GM12878 (cell line): ENCODE measurements at regions not wholly inside any gene's neighbourhood (a gene's known extent, or its start where the extent isn't known, plus 50 kb on each side); places are given as distances from the start of the nearest gene placed in this dataset.

Source experiments
- EZH2 ChIP-seq: IDR thresholded peaks from 2 replicates; pipeline ENCODE4 v1.6.1; 2012; ENCODE audit warnings: low read depth, mild to moderate bottlenecking, control low read depth, inconsistent platforms, low read length, borderline replicate concordance; ENCODE audit not compliant: control insufficient read depth
- FOS ChIP-seq: IDR thresholded peaks from 3 replicates; pipeline ENCODE4 v1.6.1; 2011; ENCODE audit warnings: borderline replicate concordance; ENCODE audit not compliant: insufficient read length; ENCODE audit errors: extremely low read depth
- FOXM1 ChIP-seq: IDR thresholded peaks from 2 replicates; pipeline ENCODE4 v1.6.1; 2012; ENCODE audit warnings: low read depth, mild to moderate bottlenecking, inconsistent platforms, low read length, moderate library complexity
- POLR2A ChIP-seq: IDR thresholded peaks from 2 replicates; pipeline ENCODE4 v1.6.1; 2011; ENCODE audit warnings: low read depth, mild to moderate bottlenecking, low read length
- POLR2AphosphoS5 ChIP-seq: IDR thresholded peaks from 2 replicates; pipeline ENCODE4 v1.6.1; 2011; ENCODE audit warnings: mild to moderate bottlenecking, low read length, inconsistent platforms
- RFX5 ChIP-seq: IDR thresholded peaks from 2 replicates; pipeline ENCODE4 v1.6.1; 2011; ENCODE audit warnings: low read depth, low read length, improper control_type of control experiment
- SRF ChIP-seq, 2 experiments: IDR thresholded peaks; 2 replicates each; pipeline ENCODE4 v1.6.1; 2011; ENCODE audit warnings: low read depth in 2 of 2, low read length in 2 of 2, mild to moderate bottlenecking in 1 of 2, moderate library complexity in 1 of 2
- TF ChIP-seq, protein P1 (sequence below): fragments of 450-650 bp; formaldehyde crosslinking; IDR thresholded peaks from 2 replicates; pipeline ENCODE4 v1.4.0; 2022; ENCODE audit warnings: mild to moderate bottlenecking, moderate library complexity
- TF ChIP-seq, protein P2 (sequence below): fragments of 450-650 bp; IDR thresholded peaks from 2 replicates; pipeline ENCODE4 v1.6.1; 2017; ENCODE audit warnings: mild to moderate bottlenecking, moderate library complexity
- TF ChIP-seq, protein P3 (sequence below), 3 experiments: IDR thresholded peaks in 2 of 3; conservative IDR thresholded peaks in 1 of 3; 2 replicates each; pipeline ENCODE4 v1.5.1; 2011; ENCODE audit warnings: low read depth in 3 of 3, low read length in 3 of 3, mild to moderate bottlenecking in 3 of 3, control low read depth in 2 of 3, moderate library complexity in 2 of 3, inconsistent platforms in 1 of 3, mixed read lengths in 1 of 3; ENCODE audit not compliant: control insufficient read depth in 2 of 3, insufficient read depth in 1 of 3; ENCODE audit errors: extremely low read depth in 1 of 3
- TF ChIP-seq, protein P4 (sequence below): IDR thresholded peaks from 2 replicates; pipeline ENCODE4 v1.6.1; 2011; ENCODE audit warnings: low read depth, low read length, improper control_type of control experiment, borderline replicate concordance

DNA sequence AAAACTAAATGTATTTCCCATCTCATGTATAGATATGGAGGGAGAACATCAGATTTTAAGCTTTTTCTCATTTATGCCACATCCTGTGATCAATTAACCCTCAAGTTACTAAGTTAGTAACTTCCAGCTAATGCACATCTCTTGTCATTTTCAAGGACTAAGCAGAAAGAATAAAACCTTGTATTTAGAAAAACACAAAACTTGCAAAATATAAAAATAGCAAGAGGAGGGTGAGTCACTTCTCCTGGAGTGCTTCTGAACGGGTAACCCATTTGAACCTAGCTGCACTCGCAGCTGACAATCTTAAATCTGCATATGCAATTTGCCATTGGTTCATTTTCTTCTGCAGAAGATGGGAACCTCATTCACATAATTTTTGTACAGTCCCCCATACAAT lies 500.5 kb downstream of the SETD4 start:
- TF ChIP-seq FOS (no peak), SRF (IDR thresholded peaks at IDR 0.05; ENCODE audit: low read depth in 2 of 2, low read length in 2 of 2) (no peak), FOXM1 (no peak), RFX5 (no peak), EZH2 (no peak), POLR2AphosphoS5 (no peak), POLR2A (no peak)
- TF ChIP-seq, protein P1, sequence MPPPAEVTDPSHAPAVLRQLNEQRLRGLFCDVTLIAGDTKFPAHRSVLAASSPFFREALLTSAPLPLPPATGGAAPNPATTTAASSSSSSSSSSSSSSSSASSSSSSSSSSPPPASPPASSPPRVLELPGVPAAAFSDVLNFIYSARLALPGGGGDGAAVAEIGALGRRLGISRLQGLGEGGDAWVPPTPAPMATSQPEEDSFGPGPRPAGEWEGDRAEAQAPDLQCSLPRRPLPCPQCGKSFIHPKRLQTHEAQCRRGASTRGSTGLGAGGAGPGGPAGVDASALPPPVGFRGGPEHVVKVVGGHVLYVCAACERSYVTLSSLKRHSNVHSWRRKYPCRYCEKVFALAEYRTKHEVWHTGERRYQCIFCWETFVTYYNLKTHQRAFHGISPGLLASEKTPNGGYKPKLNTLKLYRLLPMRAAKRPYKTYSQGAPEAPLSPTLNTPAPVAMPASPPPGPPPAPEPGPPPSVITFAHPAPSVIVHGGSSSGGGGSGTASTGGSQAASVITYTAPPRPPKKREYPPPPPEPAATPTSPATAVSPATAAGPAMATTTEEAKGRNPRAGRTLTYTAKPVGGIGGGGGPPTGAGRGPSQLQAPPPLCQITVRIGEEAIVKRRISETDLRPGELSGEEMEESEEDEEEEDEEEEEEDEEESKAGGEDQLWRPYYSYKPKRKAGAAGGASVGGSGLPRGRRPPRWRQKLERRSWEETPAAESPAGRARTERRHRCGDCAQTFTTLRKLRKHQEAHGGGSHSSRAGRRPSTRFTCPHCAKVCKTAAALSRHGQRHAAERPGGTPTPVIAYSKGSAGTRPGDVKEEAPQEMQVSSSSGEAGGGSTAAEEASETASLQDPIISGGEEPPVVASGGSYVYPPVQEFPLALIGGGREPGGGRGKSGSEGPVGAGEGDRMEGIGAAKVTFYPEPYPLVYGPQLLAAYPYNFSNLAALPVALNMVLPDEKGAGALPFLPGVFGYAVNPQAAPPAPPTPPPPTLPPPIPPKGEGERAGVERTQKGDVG (CRISPR knock-in tag): no peak
- TF ChIP-seq, protein P2, sequence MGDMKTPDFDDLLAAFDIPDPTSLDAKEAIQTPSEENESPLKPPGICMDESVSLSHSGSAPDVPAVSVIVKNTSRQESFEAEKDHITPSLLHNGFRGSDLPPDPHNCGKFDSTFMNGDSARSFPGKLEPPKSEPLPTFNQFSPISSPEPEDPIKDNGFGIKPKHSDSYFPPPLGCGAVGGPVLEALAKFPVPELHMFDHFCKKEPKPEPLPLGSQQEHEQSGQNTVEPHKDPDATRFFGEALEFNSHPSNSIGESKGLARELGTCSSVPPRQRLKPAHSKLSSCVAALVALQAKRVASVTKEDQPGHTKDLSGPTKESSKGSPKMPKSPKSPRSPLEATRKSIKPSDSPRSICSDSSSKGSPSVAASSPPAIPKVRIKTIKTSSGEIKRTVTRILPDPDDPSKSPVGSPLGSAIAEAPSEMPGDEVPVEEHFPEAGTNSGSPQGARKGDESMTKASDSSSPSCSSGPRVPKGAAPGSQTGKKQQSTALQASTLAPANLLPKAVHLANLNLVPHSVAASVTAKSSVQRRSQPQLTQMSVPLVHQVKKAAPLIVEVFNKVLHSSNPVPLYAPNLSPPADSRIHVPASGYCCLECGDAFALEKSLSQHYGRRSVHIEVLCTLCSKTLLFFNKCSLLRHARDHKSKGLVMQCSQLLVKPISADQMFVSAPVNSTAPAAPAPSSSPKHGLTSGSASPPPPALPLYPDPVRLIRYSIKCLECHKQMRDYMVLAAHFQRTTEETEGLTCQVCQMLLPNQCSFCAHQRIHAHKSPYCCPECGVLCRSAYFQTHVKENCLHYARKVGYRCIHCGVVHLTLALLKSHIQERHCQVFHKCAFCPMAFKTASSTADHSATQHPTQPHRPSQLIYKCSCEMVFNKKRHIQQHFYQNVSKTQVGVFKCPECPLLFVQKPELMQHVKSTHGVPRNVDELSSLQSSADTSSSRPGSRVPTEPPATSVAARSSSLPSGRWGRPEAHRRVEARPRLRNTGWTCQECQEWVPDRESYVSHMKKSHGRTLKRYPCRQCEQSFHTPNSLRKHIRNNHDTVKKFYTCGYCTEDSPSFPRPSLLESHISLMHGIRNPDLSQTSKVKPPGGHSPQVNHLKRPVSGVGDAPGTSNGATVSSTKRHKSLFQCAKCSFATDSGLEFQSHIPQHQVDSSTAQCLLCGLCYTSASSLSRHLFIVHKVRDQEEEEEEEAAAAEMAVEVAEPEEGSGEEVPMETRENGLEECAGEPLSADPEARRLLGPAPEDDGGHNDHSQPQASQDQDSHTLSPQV: no peak
- TF ChIP-seq, protein P3, sequence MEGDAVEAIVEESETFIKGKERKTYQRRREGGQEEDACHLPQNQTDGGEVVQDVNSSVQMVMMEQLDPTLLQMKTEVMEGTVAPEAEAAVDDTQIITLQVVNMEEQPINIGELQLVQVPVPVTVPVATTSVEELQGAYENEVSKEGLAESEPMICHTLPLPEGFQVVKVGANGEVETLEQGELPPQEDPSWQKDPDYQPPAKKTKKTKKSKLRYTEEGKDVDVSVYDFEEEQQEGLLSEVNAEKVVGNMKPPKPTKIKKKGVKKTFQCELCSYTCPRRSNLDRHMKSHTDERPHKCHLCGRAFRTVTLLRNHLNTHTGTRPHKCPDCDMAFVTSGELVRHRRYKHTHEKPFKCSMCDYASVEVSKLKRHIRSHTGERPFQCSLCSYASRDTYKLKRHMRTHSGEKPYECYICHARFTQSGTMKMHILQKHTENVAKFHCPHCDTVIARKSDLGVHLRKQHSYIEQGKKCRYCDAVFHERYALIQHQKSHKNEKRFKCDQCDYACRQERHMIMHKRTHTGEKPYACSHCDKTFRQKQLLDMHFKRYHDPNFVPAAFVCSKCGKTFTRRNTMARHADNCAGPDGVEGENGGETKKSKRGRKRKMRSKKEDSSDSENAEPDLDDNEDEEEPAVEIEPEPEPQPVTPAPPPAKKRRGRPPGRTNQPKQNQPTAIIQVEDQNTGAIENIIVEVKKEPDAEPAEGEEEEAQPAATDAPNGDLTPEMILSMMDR (IDR thresholded peaks at IDR 0.05 in 2 of 3, conservative IDR thresholded peaks at IDR 0.05 in 1 of 3; ENCODE audit: control insufficient read depth in 2 of 3, extremely low read depth in 1 of 3, insufficient read depth in 1 of 3, low read depth in 3 of 3, low read length in 3 of 3): no peak
- TF ChIP-seq, protein P4, sequence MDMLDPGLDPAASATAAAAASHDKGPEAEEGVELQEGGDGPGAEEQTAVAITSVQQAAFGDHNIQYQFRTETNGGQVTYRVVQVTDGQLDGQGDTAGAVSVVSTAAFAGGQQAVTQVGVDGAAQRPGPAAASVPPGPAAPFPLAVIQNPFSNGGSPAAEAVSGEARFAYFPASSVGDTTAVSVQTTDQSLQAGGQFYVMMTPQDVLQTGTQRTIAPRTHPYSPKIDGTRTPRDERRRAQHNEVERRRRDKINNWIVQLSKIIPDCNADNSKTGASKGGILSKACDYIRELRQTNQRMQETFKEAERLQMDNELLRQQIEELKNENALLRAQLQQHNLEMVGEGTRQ: no peak
